ENCODE measurements at regions not wholly inside any gene's neighbourhood (a gene's known extent, or its start where the extent isn't known, plus 50 kb on each side); places are given as distances from the start of the nearest gene placed in this dataset.
"Not testable (repeated sequence)": the region's sequence is repeated elsewhere in the genome, so short reads cannot be mapped to it uniquely, and the experiment has no call there.

GRCh38 chr5:52623291-52623690, 164.4 kb upstream of the ITGA1 start:
- DNase-seq: no peak

- DNase-seq: no peak
Measured at GRCh38 chr5:52624291-52624690, 163.4 kb upstream of the ITGA1 start.

- no peak for DNase-seq
Measured at GRCh38 chr5:52626312-52626711, 161.4 kb upstream of the ITGA1 start.

- no peak for DNase-seq
Measured at GRCh38 chr5:52627740-52628139, 160.0 kb upstream of the ITGA1 start.

- DNase-seq: no peak
Measured at GRCh38 chr5:52632281-52632680, 155.4 kb upstream of the ITGA1 start.

- not testable (repeated sequence) for DNase-seq
Measured at GRCh38 chr5:52634171-52634570, 153.5 kb upstream of the ITGA1 start.

GRCh38 chr5:52638732-52639131, 149.0 kb upstream of the ITGA1 start:
- no peak for DNase-seq

GRCh38 chr5:52648726-52649125, 139.0 kb upstream of the ITGA1 start:
- no peak for DNase-seq

GRCh38 chr5:52655163-52655562, 132.6 kb upstream of the ITGA1 start:
- DNase-seq: no peak

GRCh38 chr5:52656569-52657246, 131.0 kb upstream of the ITGA1 start:
- DNase-seq: no peak

GRCh38 chr5:52657247-52657645, 130.5 kb upstream of the ITGA1 start:
- no peak for DNase-seq

- DNase-seq: no peak
Measured at GRCh38 chr5:52658246-52658645, 129.5 kb upstream of the ITGA1 start.

- no peak for DNase-seq
Measured at GRCh38 chr5:52660621-52661020, 127.1 kb upstream of the ITGA1 start.

- DNase-seq: no peak
Measured at GRCh38 chr5:52661903-52662595, 125.7 kb upstream of the ITGA1 start.

GRCh38 chr5:52665559-52665958, 122.2 kb upstream of the ITGA1 start:
- no peak for DNase-seq

- DNase-seq: no peak
Measured at GRCh38 chr5:52668139-52668538, 119.6 kb upstream of the ITGA1 start.

- no peak for DNase-seq
Measured at GRCh38 chr5:52668544-52669185, 119.1 kb upstream of the ITGA1 start.

- DNase-seq: no peak
Measured at GRCh38 chr5:52672459-52672858, 115.3 kb upstream of the ITGA1 start.

GRCh38 chr5:52673495-52673894, 114.2 kb upstream of the ITGA1 start:
- no peak for DNase-seq

GRCh38 chr5:52674815-52675545, 112.7 kb upstream of the ITGA1 start:
- no peak for DNase-seq

- DNase-seq: no peak
Measured at GRCh38 chr5:52682492-52682891, 105.2 kb upstream of the ITGA1 start.

GRCh38 chr5:52684051-52684450, 103.7 kb upstream of the ITGA1 start:
- no peak for DNase-seq

GRCh38 chr5:52685566-52685965, 102.2 kb upstream of the ITGA1 start:
- DNase-seq: no peak

- no peak for DNase-seq
Measured at GRCh38 chr5:52685971-52686370, 101.7 kb upstream of the ITGA1 start.
